H1 (cell line): ENCODE measurements at regions not wholly inside any gene's neighbourhood (a gene's known extent, or its start where the extent isn't known, plus 50 kb on each side); places are given as distances from the start of the nearest gene placed in this dataset.

ENCODE experiments used
- CTCF ChIA-PET: fragments of 300-600 bp; sonication (Branson Sonifier 250); formaldehyde crosslinking; loops from one replicate; lab custom pipeline; 2021; ENCODE audit not compliant: partially characterized antibody; lab: Charles Lee
- POLR2A ChIA-PET: fragments of 300-600 bp; sonication (Branson Sonifier 250); formaldehyde crosslinking; loops from one replicate; lab custom pipeline; 2021; ENCODE audit warnings: inconsistent platforms; ENCODE audit not compliant: partially characterized antibody; lab: Charles Lee
- DNase-seq, 2 experiments: peaks; one replicate each; pipeline versions ENCODE4 v3.0.0 to v3.0.0-alpha.2; 2010 to 2022; ENCODE audit warnings: low spot score in 2 of 2, low read depth in 1 of 2, mixed read lengths in 1 of 2
- FAIRE-seq: peaks from 2 replicates; lab custom pipeline; 2011; peaks lifted over from hg19 to GRCh38; lab: Jason Lieb, UNC
- H2AFZ ChIP-seq: 2 replicates; pipeline ENCODE4 v1.8.1; 2012; ENCODE audit warnings: low read length, inconsistent platforms
- H2AK5ac ChIP-seq: 2 replicates; pipeline ENCODE4 v1.6.1; 2013; ENCODE audit warnings: low read depth, low read length
- H2BK120ac ChIP-seq: replicated peaks from 2 replicates; pipeline ENCODE3; 2013; ENCODE audit warnings: low read depth, low read length, inconsistent platforms
- H2BK12ac ChIP-seq: 2 replicates; pipeline ENCODE4 v1.6.1; 2013; ENCODE audit warnings: low read depth, low read length
- H2BK15ac ChIP-seq: 2 replicates; pipeline ENCODE4 v1.6.1; 2013; ENCODE audit warnings: low read length
- H2BK20ac ChIP-seq: 2 replicates; pipeline ENCODE4 v1.6.1; 2013; ENCODE audit warnings: low read length
- H2BK5ac ChIP-seq: 2 replicates; pipeline ENCODE4 v1.6.1; 2013; ENCODE audit warnings: low read depth, low read length
- H3K14ac ChIP-seq: 2 replicates; pipeline ENCODE4 v1.6.1; 2013; ENCODE audit warnings: inconsistent platforms; ENCODE audit not compliant: insufficient read length
- H3K18ac ChIP-seq: 2 replicates; pipeline ENCODE4 v1.6.1; 2013; ENCODE audit warnings: low read length; ENCODE audit errors: extremely low read depth
- H3K23ac ChIP-seq: 2 replicates; pipeline ENCODE4 v1.6.1; 2013; ENCODE audit warnings: inconsistent platforms; ENCODE audit not compliant: insufficient read length
- H3K23me2 ChIP-seq: 2 replicates; pipeline ENCODE4 v1.6.1; 2013; ENCODE audit warnings: low read depth, low read length
- H3K27ac ChIP-seq: 2 replicates; pipeline ENCODE4 v1.6.1; 2011; ENCODE audit warnings: low read depth, low read length, inconsistent platforms
- H3K27me3 ChIP-seq, 4 experiments: replicated peaks in 1 of 4; 1 replicate in 1 of 4; 2 replicates in 3 of 4; pipeline versions ENCODE4 v1.6.1 to v1.8.1; 2011 to 2013; ENCODE audit warnings: low read length in 3 of 4, mild to moderate bottlenecking in 3 of 4, inconsistent platforms in 2 of 4, mixed read lengths in 2 of 4, moderate library complexity in 1 of 4; ENCODE audit not compliant: control insufficient read depth in 3 of 4, insufficient read depth in 3 of 4; ENCODE audit errors: extremely low read depth in 1 of 4
- H3K36me3 ChIP-seq, 4 experiments: 2 replicates each; pipeline versions ENCODE4 v1.6.1 to v1.8.1; 2011 to 2013; ENCODE audit warnings: mild to moderate bottlenecking in 4 of 4, low read length in 3 of 4, moderate library complexity in 2 of 4, control low read depth in 1 of 4, inconsistent platforms in 1 of 4; ENCODE audit not compliant: insufficient read depth in 4 of 4, control insufficient read depth in 2 of 4
- H3K4ac ChIP-seq: replicated peaks from 2 replicates; pipeline ENCODE3; 2013; ENCODE audit warnings: low read length, low read depth, mixed read lengths, inconsistent platforms; ENCODE audit not compliant: insufficient read length
- H3K4me1 ChIP-seq, 4 experiments: replicated peaks in 1 of 4; 1 replicate in 1 of 4; 2 replicates in 3 of 4; pipeline versions ENCODE4 v1.6.1 to v1.8.1; 2011 to 2013; ENCODE audit warnings: low read length in 3 of 4, inconsistent platforms in 2 of 4, mixed read lengths in 1 of 4; ENCODE audit not compliant: insufficient read depth in 4 of 4, control insufficient read depth in 3 of 4
- H3K4me2 ChIP-seq, 2 experiments: 2 replicates each; pipeline versions ENCODE4 v1.6.1 to v1.8.1; 2011 to 2013; ENCODE audit warnings: low read depth in 2 of 2, low read length in 2 of 2, control low read depth in 1 of 2, inconsistent platforms in 1 of 2, mild to moderate bottlenecking in 1 of 2; ENCODE audit not compliant: insufficient read depth in 1 of 2
- H3K4me3 ChIP-seq, 4 experiments: fragments of 200-600, 300-600 bp in 1 of 4; sonication (generic), shearing (Covaris generic), sonication (Bioruptor Twin) in 1 of 4; 2 replicates each; pipeline versions ENCODE4 v1.5.1 to v1.8.1; 2011 to 2016; ENCODE audit warnings: low read length in 4 of 4, low read depth in 3 of 4, control low read depth in 2 of 4, inconsistent platforms in 2 of 4, mild to moderate bottlenecking in 2 of 4, mixed read lengths in 1 of 4, moderate library complexity in 1 of 4; ENCODE audit not compliant: insufficient read depth in 2 of 4; ENCODE audit errors: extremely low read depth in 1 of 4
- H3K56ac ChIP-seq: replicated peaks from 2 replicates; pipeline ENCODE3; 2013; ENCODE audit warnings: low read depth, mild to moderate bottlenecking, mixed read lengths, low read length, inconsistent platforms; ENCODE audit not compliant: insufficient read length
- H3K79me1 ChIP-seq: 2 replicates; pipeline ENCODE4 v1.6.1; 2013; ENCODE audit warnings: low read depth, low read length, control low read depth
- H3K79me2 ChIP-seq, 2 experiments: 2 replicates each; pipeline versions ENCODE4 v1.6.1 to v1.8.1; 2012 to 2013; ENCODE audit warnings: low read length in 2 of 2, mild to moderate bottlenecking in 2 of 2, inconsistent platforms in 1 of 2; ENCODE audit not compliant: insufficient read depth in 2 of 2, control insufficient read depth in 1 of 2
- H3K9ac ChIP-seq, 4 experiments: replicated peaks in 1 of 4; 1 replicate in 1 of 4; 2 replicates in 3 of 4; pipeline versions ENCODE4 v1.6.1 to v1.8.1; 2011 to 2013; ENCODE audit warnings: low read depth in 3 of 4, low read length in 3 of 4, control low read depth in 2 of 4, mild to moderate bottlenecking in 2 of 4, moderate library complexity in 2 of 4, inconsistent platforms in 1 of 4; ENCODE audit errors: extremely low read depth in 1 of 4
- H3K9me3 ChIP-seq, 2 experiments: 2 replicates each; pipeline versions ENCODE4 v1.6.1 to v1.8.1; 2012 to 2013; ENCODE audit warnings: mild to moderate bottlenecking in 2 of 2, moderate library complexity in 2 of 2, control low read depth in 1 of 2, inconsistent platforms in 1 of 2, low read depth in 1 of 2, low read length in 1 of 2, mixed read lengths in 1 of 2; ENCODE audit not compliant: insufficient read depth in 2 of 2
- H4K20me1 ChIP-seq, 2 experiments: replicated peaks in 1 of 2; 2 replicates each; pipeline versions ENCODE3 to v1.8.1; 2011 to 2013; ENCODE audit warnings: inconsistent platforms in 2 of 2, low read length in 2 of 2, mild to moderate bottlenecking in 1 of 2; ENCODE audit not compliant: insufficient read depth in 2 of 2, control insufficient read depth in 1 of 2
- H4K5ac ChIP-seq: 2 replicates; pipeline ENCODE4 v1.6.1; 2013; ENCODE audit warnings: low read length, low read depth, mixed read lengths, inconsistent platforms; ENCODE audit not compliant: insufficient read length
- H4K8ac ChIP-seq: 2 replicates; pipeline ENCODE4 v1.8.0; 2013; ENCODE audit warnings: mild to moderate bottlenecking, moderate library complexity, low read length, inconsistent platforms; ENCODE audit not compliant: insufficient read depth; ENCODE audit errors: extremely low read depth
- H4K91ac ChIP-seq: replicated peaks from 2 replicates; pipeline ENCODE3; 2013; ENCODE audit warnings: low read length, mixed read lengths, inconsistent platforms; ENCODE audit not compliant: insufficient read length
- ATF2 ChIP-seq: IDR thresholded peaks from 2 replicates; pipeline ENCODE4 v1.6.1; 2012; ENCODE audit warnings: low read length, inconsistent platforms
- ATF3 ChIP-seq: IDR thresholded peaks from 2 replicates; pipeline ENCODE4 v1.6.1; 2011; ENCODE audit warnings: low read depth, mild to moderate bottlenecking, low read length; ENCODE audit not compliant: insufficient read depth
- E2F6 ChIP-seq: IDR thresholded peaks from 2 replicates; pipeline ENCODE4 v1.6.1; 2012; ENCODE audit warnings: inconsistent platforms
- EP300 ChIP-seq, 2 experiments: IDR thresholded peaks; 1 replicate in 1 of 2; 2 replicates in 1 of 2; pipeline ENCODE4 v1.6.1; 2011 to 2012; ENCODE audit warnings: low read depth in 2 of 2, low read length in 2 of 2, mild to moderate bottlenecking in 2 of 2, borderline replicate concordance in 1 of 2, inconsistent platforms in 1 of 2, moderate library complexity in 1 of 2
- KDM1A ChIP-seq: fragments of 200-600, 300-600 bp; sonication (generic); IDR thresholded peaks from 2 replicates; pipeline ENCODE4 v1.7.1; 2016; ENCODE audit warnings: mild to moderate bottlenecking, low read length, borderline replicate concordance
- POLR2A ChIP-seq, 2 experiments: IDR thresholded peaks; 1 replicate in 1 of 2; 2 replicates in 1 of 2; pipeline ENCODE4 v1.6.1; 2011; ENCODE audit warnings: low read depth in 2 of 2, low read length in 2 of 2, mild to moderate bottlenecking in 2 of 2; ENCODE audit errors: control extremely low read depth in 1 of 2
- SIN3A ChIP-seq, 2 experiments: IDR thresholded peaks in 1 of 2; conservative IDR thresholded peaks in 1 of 2; 2 replicates each; pipeline ENCODE4 v1.6.1; 2011 to 2012; ENCODE audit warnings: low read length in 2 of 2, improper control_type of control experiment in 1 of 2, low read depth in 1 of 2, mild to moderate bottlenecking in 1 of 2
- SIRT6 ChIP-seq: IDR thresholded peaks from one replicate; pipeline ENCODE4 v1.7.1; 2012; ENCODE audit warnings: low read length, inconsistent platforms
- USF2 ChIP-seq: IDR thresholded peaks from 2 replicates; pipeline ENCODE4 v1.6.1; 2011; ENCODE audit warnings: low read length, improper control_type of control experiment
- YY1 ChIP-seq: IDR thresholded peaks from 2 replicates; pipeline ENCODE4 v1.6.1; 2011; ENCODE audit warnings: low read depth, mild to moderate bottlenecking, low read length
- WGBS, 2 experiments: shearing (Covaris generic) in 1 of 2; methylation state at CpG; one replicate each; pipeline versions ENCODE4 v1.1.6 to v1.1.7; 2013 to 2015; ENCODE audit warnings: low lambda C conversion rate in 2 of 2, mixed read lengths in 2 of 2, inconsistent platforms in 1 of 2, low coverage in 1 of 2, missing lambda C conversion rate in 1 of 2; ENCODE audit not compliant: insufficient replicate concordance in 2 of 2, insufficient coverage in 1 of 2, insufficient read length in 1 of 2; ENCODE audit errors: extremely low coverage in 1 of 2, missing lambda C conversion rate in 1 of 2; 5-methylcytosine and 5-hydroxymethylcytosine counted together

GRCh38 chr9:105027084-105027483, 99.1 kb upstream of the ABCA1 start:
- no peak overlapping the region for H3K4ac ChIP-seq
- H4K5ac ChIP-seq: no peak overlapping the region
- H4K20me1 ChIP-seq: no peaks in the 10 kb centered on the region
- no peak overlapping the region for H3K4me3 ChIP-seq
- POLR2A ChIA-PET: interaction anchor here (1.2 to 1.6 kb wide), 2 partner anchors 34 to 99 kb away, joined by 4 to 5 read pairs; partner anchors contain the start of gene ABCA1
- no peak overlapping the region for H3K4me2 ChIP-seq
- H3K27me3 ChIP-seq: no peaks in the 10 kb centered on the region
- H3K79me2 ChIP-seq: no peaks in the 10 kb centered on the region
- H3K4me1 ChIP-seq: peaks cover 0 to 3% (median 0%) of the 10 kb centered on the region in 4 experiments; a peak in 2 of 7 replicates
- no peaks in the 10 kb centered on the region for H3K36me3 ChIP-seq
- CTCF ChIA-PET: interaction anchor here (1.2 to 1.5 kb wide), 2 partner anchors 19 to 29 kb away, joined by 3 to 4 read pairs; no protein-coding TSS in a partner anchor
- H3K23me2 ChIP-seq: no peaks in the 10 kb centered on the region
- no peak overlapping the region for H2BK20ac ChIP-seq
- H3K18ac ChIP-seq: no peak overlapping the region
- no peak overlapping the region for H3K56ac ChIP-seq
- no peak overlapping the region for H3K23ac ChIP-seq
- no peak overlapping the region for H3K27ac ChIP-seq
- no peak for DNase-seq
- H2BK15ac ChIP-seq: no peak overlapping the region
- no peaks in the 10 kb centered on the region for H3K79me1 ChIP-seq
- no peak overlapping the region for H2BK5ac ChIP-seq
- no peak for FAIRE-seq
- H4K8ac ChIP-seq: no peak overlapping the region
- H4K91ac ChIP-seq: no peak overlapping the region
- WGBS, 2 experiments: 90% methylated on average over 2 of the region's 2 CpGs; no CpG with 5 or more reads in 1 of the 2 experiments
- H3K9me3 ChIP-seq: no peaks in the 10 kb centered on the region
- H2BK12ac ChIP-seq: no peak overlapping the region
- H2AK5ac ChIP-seq: no peak overlapping the region
- no peak overlapping the region for H2BK120ac ChIP-seq
- H3K9ac ChIP-seq: no peak overlapping the region
- no peak overlapping the region for H3K14ac ChIP-seq
- no peak overlapping the region for H2AFZ ChIP-seq
- TF ChIP-seq SIN3A (conservative IDR thresholded peaks at IDR 0.05 in 1 of 2, IDR thresholded peaks at IDR 0.05 in 1 of 2; ENCODE audit: low read depth in 1 of 2, low read length in 2 of 2) (no peak), USF2 (no peak), KDM1A (no peak), YY1 (no peak), POLR2A (IDR thresholded peaks at IDR 0.05; ENCODE audit: control extremely low read depth in 1 of 2, low read depth in 2 of 2, low read length in 2 of 2) (no peak), EP300 (IDR thresholded peaks at IDR 0.05; ENCODE audit: borderline replicate concordance in 1 of 2, low read depth in 2 of 2, low read length in 2 of 2) (no peak), ATF3 (no peak), ATF2 (no peak), SIRT6 (no peak), E2F6 (no peak)
